SK-N-SH (cell line): ENCODE measurements at regions not wholly inside any gene's neighbourhood (a gene's known extent, or its start where the extent isn't known, plus 50 kb on each side); places are given as distances from the start of the nearest gene placed in this dataset.

ENCODE experiments used
- JUND ChIP-seq: IDR thresholded peaks from 2 replicates; pipeline ENCODE4 v1.4.0; 2012
- NRF1 ChIP-seq: IDR thresholded peaks from 2 replicates; pipeline ENCODE4 v1.6.1; 2012; ENCODE audit warnings: low read depth, mild to moderate bottlenecking, low read length
- POLR2AphosphoS5 ChIP-seq: IDR thresholded peaks from 2 replicates; pipeline ENCODE4 v1.6.1; 2012; ENCODE audit warnings: low read depth, low read length
- TAF1 ChIP-seq: IDR thresholded peaks from 2 replicates; pipeline ENCODE4 v1.6.1; 2012; ENCODE audit warnings: low read depth, mild to moderate bottlenecking, low read length, moderate library complexity, borderline replicate concordance
- TCF12 ChIP-seq: IDR thresholded peaks from 2 replicates; pipeline ENCODE4 v1.4.0; 2012
- YY1 ChIP-seq: IDR thresholded peaks from 2 replicates; pipeline ENCODE4 v1.4.0; 2012; ENCODE audit warnings: low read depth, mild to moderate bottlenecking
- TF ChIP-seq, protein P1 (sequence below): fragments of 200-600 bp; sonication (generic); IDR thresholded peaks from 2 replicates; pipeline ENCODE4 v1.6.1; 2017; ENCODE audit warnings: antibody characterized with exemption, mild to moderate bottlenecking, moderate library complexity
- TF ChIP-seq, protein P2 (sequence below): IDR thresholded peaks from 2 replicates; pipeline ENCODE4 v1.6.1; 2012; ENCODE audit warnings: mild to moderate bottlenecking, low read depth, low read length, moderate library complexity
- TF ChIP-seq, protein P3 (sequence below): fragments of 150-350 bp; IDR thresholded peaks from 2 replicates; pipeline ENCODE4 v1.6.1; 2017; ENCODE audit warnings: antibody characterized with exemption, low read length, low read depth, borderline replicate concordance

DNA sequence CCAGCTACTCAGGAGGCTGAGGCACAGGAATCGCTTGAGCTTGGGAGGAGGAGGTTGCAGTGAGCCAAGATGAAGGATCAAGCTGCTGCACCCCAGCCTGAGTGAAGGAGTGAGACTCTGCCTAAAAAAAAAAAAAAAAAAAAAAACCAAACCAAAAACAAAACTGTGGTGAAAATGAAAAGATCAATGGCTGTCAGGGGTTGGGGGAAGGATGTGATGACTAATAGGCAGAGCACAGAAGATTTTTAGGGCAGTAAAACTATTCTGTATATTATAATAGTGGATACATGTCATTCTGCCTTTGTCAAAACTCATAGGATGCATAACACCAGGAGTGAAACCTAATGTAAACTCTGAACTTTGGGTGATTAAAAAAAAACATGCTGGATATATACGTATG, 69.9 kb upstream of the ELOVL6 start:
- TF ChIP-seq, protein P1, sequence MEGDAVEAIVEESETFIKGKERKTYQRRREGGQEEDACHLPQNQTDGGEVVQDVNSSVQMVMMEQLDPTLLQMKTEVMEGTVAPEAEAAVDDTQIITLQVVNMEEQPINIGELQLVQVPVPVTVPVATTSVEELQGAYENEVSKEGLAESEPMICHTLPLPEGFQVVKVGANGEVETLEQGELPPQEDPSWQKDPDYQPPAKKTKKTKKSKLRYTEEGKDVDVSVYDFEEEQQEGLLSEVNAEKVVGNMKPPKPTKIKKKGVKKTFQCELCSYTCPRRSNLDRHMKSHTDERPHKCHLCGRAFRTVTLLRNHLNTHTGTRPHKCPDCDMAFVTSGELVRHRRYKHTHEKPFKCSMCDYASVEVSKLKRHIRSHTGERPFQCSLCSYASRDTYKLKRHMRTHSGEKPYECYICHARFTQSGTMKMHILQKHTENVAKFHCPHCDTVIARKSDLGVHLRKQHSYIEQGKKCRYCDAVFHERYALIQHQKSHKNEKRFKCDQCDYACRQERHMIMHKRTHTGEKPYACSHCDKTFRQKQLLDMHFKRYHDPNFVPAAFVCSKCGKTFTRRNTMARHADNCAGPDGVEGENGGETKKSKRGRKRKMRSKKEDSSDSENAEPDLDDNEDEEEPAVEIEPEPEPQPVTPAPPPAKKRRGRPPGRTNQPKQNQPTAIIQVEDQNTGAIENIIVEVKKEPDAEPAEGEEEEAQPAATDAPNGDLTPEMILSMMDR, result no peak
- TF ChIP-seq POLR2AphosphoS5 (no peak), JUND (no peak), TAF1 (no peak), TCF12 (no peak), YY1 (no peak), NRF1 (no peak)
- TF ChIP-seq, protein P2, sequence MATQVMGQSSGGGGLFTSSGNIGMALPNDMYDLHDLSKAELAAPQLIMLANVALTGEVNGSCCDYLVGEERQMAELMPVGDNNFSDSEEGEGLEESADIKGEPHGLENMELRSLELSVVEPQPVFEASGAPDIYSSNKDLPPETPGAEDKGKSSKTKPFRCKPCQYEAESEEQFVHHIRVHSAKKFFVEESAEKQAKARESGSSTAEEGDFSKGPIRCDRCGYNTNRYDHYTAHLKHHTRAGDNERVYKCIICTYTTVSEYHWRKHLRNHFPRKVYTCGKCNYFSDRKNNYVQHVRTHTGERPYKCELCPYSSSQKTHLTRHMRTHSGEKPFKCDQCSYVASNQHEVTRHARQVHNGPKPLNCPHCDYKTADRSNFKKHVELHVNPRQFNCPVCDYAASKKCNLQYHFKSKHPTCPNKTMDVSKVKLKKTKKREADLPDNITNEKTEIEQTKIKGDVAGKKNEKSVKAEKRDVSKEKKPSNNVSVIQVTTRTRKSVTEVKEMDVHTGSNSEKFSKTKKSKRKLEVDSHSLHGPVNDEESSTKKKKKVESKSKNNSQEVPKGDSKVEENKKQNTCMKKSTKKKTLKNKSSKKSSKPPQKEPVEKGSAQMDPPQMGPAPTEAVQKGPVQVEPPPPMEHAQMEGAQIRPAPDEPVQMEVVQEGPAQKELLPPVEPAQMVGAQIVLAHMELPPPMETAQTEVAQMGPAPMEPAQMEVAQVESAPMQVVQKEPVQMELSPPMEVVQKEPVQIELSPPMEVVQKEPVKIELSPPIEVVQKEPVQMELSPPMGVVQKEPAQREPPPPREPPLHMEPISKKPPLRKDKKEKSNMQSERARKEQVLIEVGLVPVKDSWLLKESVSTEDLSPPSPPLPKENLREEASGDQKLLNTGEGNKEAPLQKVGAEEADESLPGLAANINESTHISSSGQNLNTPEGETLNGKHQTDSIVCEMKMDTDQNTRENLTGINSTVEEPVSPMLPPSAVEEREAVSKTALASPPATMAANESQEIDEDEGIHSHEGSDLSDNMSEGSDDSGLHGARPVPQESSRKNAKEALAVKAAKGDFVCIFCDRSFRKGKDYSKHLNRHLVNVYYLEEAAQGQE, result no peak
- TF ChIP-seq, protein P3, sequence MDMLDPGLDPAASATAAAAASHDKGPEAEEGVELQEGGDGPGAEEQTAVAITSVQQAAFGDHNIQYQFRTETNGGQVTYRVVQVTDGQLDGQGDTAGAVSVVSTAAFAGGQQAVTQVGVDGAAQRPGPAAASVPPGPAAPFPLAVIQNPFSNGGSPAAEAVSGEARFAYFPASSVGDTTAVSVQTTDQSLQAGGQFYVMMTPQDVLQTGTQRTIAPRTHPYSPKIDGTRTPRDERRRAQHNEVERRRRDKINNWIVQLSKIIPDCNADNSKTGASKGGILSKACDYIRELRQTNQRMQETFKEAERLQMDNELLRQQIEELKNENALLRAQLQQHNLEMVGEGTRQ, result no peak
